Endodermal cell (in vitro differentiated cells): ENCODE measurements at regions not wholly inside any gene's neighbourhood (a gene's known extent, or its start where the extent isn't known, plus 50 kb on each side); places are given as distances from the start of the nearest gene placed in this dataset.

Source experiments
- DNase-seq: peaks from one replicate; pipeline ENCODE4 v3.0.0-alpha.2; 2017
- H3K27ac ChIP-seq: 2 replicates; pipeline ENCODE4 v1.5.1; 2013; ENCODE audit warnings: mild to moderate bottlenecking, low read depth, low read length, moderate library complexity
- H3K27me3 ChIP-seq: 2 replicates; pipeline ENCODE4 v1.6.1; 2013; ENCODE audit warnings: mild to moderate bottlenecking, low read length, moderate library complexity; ENCODE audit not compliant: insufficient read depth, control insufficient read depth, poor library complexity, severe bottlenecking
- H3K36me3 ChIP-seq: 2 replicates; pipeline ENCODE4 v1.7.0; 2013; ENCODE audit warnings: mild to moderate bottlenecking, low read length, moderate library complexity; ENCODE audit not compliant: control insufficient read depth, insufficient read depth
- H3K4me1 ChIP-seq: one replicate; pipeline ENCODE4 v1.7.0; 2013; ENCODE audit warnings: low read length; ENCODE audit not compliant: control insufficient read depth, insufficient read depth
- H3K4me3 ChIP-seq: 2 replicates; pipeline ENCODE4 v1.5.1; 2013; ENCODE audit warnings: mild to moderate bottlenecking, low read length, moderate library complexity
- H3K9ac ChIP-seq: 2 replicates; pipeline ENCODE4 v1.6.1; 2013; ENCODE audit warnings: mild to moderate bottlenecking, low read length, moderate library complexity; ENCODE audit not compliant: poor library complexity, severe bottlenecking; ENCODE audit errors: extremely low read depth
- H3K9me3 ChIP-seq: 2 replicates; pipeline ENCODE4 v1.6.1; 2013; ENCODE audit warnings: mild to moderate bottlenecking, low read length, moderate library complexity; ENCODE audit not compliant: control insufficient read depth
- H3K27ac Mint-ChIP-seq: 2 replicates; pipeline ENCODE4 v1.8.0; 2020; ENCODE audit warnings: mixed read lengths
- H3K27me3 Mint-ChIP-seq: 2 replicates; pipeline ENCODE4 v1.8.0; 2021; ENCODE audit warnings: mild to moderate bottlenecking, mixed read lengths; ENCODE audit not compliant: insufficient read depth
- H3K36me3 Mint-ChIP-seq: 2 replicates; pipeline ENCODE4 v1.8.0; 2020; ENCODE audit warnings: low read depth, mixed read lengths
- H3K4me1 Mint-ChIP-seq: 2 replicates; pipeline ENCODE4 v1.8.0; 2020; ENCODE audit warnings: mixed read lengths
- H3K4me3 Mint-ChIP-seq: 2 replicates; pipeline ENCODE4 v1.8.0; 2020; ENCODE audit warnings: mild to moderate bottlenecking, moderate library complexity, mixed read lengths
- H3K9me3 Mint-ChIP-seq: 2 replicates; pipeline ENCODE4 v1.8.0; 2020; ENCODE audit warnings: mild to moderate bottlenecking, mixed read lengths
- WGBS, 2 experiments: methylation state at CpG; one replicate each; pipeline versions ENCODE4 v1.1.5 to v1.1.7; 2013; ENCODE audit warnings: missing lambda C conversion rate in 2 of 2, mixed read lengths in 1 of 2; ENCODE audit not compliant: insufficient coverage in 1 of 2, insufficient read length in 1 of 2; 5-methylcytosine and 5-hydroxymethylcytosine counted together
- TF ChIP-seq, protein P1 (sequence below): fragments of 200-600 bp; sonication (generic); conservative IDR thresholded peaks from 2 replicates; pipeline ENCODE4 v1.5.0; 2021; ENCODE audit warnings: antibody characterized with exemption, mild to moderate bottlenecking

- TF ChIP-seq, protein P1, sequence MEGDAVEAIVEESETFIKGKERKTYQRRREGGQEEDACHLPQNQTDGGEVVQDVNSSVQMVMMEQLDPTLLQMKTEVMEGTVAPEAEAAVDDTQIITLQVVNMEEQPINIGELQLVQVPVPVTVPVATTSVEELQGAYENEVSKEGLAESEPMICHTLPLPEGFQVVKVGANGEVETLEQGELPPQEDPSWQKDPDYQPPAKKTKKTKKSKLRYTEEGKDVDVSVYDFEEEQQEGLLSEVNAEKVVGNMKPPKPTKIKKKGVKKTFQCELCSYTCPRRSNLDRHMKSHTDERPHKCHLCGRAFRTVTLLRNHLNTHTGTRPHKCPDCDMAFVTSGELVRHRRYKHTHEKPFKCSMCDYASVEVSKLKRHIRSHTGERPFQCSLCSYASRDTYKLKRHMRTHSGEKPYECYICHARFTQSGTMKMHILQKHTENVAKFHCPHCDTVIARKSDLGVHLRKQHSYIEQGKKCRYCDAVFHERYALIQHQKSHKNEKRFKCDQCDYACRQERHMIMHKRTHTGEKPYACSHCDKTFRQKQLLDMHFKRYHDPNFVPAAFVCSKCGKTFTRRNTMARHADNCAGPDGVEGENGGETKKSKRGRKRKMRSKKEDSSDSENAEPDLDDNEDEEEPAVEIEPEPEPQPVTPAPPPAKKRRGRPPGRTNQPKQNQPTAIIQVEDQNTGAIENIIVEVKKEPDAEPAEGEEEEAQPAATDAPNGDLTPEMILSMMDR: peak; percentile 89
- DNase-seq: peak; percentile 84
- H3K4me1 Mint-ChIP-seq: peaks cover 38% of the 10 kb centered on the region
- Histone ChIP-seq H3K9me3 (no peaks in the 10 kb centered on the region), H3K27me3 (no peaks in the 10 kb centered on the region), H3K9ac (no peak overlapping the region), H3K36me3 (no peaks in the 10 kb centered on the region), H3K27ac (no peak overlapping the region), H3K4me3 (no peak overlapping the region), H3K4me1 (peaks cover 8% of the 10 kb centered on the region)
- peaks cover 4% of the 10 kb centered on the region for H3K9me3 Mint-ChIP-seq
- H3K27ac Mint-ChIP-seq: no peak overlapping the region
- H3K4me3 Mint-ChIP-seq: no peak overlapping the region
- no peaks in the 10 kb centered on the region for H3K27me3 Mint-ChIP-seq
- WGBS, 2 experiments: 13 to 30% methylated on average over 4 to 9 of the region's 9 CpGs
- no peaks in the 10 kb centered on the region for H3K36me3 Mint-ChIP-seq
Observed at GRCh38 chr2:217510771-217511291, 492.0 kb downstream of the TNS1 start.

DNA sequence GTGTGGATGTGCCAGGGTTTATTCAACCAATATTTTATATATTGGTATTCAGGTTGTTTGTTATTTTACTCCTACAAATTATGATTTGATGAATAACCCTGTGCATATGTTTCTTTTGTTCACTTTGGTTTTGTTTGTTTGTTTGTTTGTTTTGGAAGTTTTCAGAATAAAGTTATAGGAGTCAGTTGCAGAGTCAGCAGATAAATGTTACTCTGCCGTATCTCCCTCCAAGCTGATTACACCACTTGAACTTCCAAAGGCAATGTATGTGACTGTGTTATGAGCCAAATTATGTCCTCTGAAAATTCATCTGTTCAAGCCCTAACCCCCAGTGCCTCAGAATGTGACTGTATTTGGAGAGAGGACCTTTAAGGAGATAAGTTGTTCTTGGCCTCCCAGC is 497.5 kb downstream of the TNS1 start:
- Mint-ChIP-seq H3K4me3 (no peak overlapping the region), H3K27me3 (no peaks in the 10 kb centered on the region), H3K4me1 (peaks cover 13% of the 10 kb centered on the region), H3K9me3 (peaks cover 4% of the 10 kb centered on the region), H3K27ac (no peak overlapping the region), H3K36me3 (no peaks in the 10 kb centered on the region)
- WGBS, 2 experiments: 100% methylated on average over 1 of the region's 1 CpG; no CpG with 5 or more reads in 1 of the 2 experiments
- no peaks in the 10 kb centered on the region for H3K36me3 ChIP-seq
- H3K27me3 ChIP-seq: no peaks in the 10 kb centered on the region
- no peak overlapping the region for H3K27ac ChIP-seq
- no peak overlapping the region for H3K4me3 ChIP-seq
- H3K9ac ChIP-seq: no peak overlapping the region
- no peaks in the 10 kb centered on the region for H3K9me3 ChIP-seq
- H3K4me1 ChIP-seq: peaks cover 6% of the 10 kb centered on the region
- TF ChIP-seq, protein P1: no peak
- DNase-seq: no peak

- H3K9ac ChIP-seq: no peak overlapping the region
- peaks cover 11% of the 10 kb centered on the region for H3K4me1 Mint-ChIP-seq
- no peak overlapping the region for H3K27ac ChIP-seq
- no peak overlapping the region for H3K4me3 Mint-ChIP-seq
- no peaks in the 10 kb centered on the region for H3K36me3 Mint-ChIP-seq
- H3K36me3 ChIP-seq: no peaks in the 10 kb centered on the region
- no peak overlapping the region for H3K27ac Mint-ChIP-seq
- H3K4me3 ChIP-seq: no peak overlapping the region
- TF ChIP-seq, protein P1: no peak
- WGBS, 2 experiments: 75 to 95% methylated on average over 2 of the region's 2 CpGs
- H3K4me1 ChIP-seq: peaks cover 8% of the 10 kb centered on the region
- no peaks in the 10 kb centered on the region for H3K9me3 Mint-ChIP-seq
- no peaks in the 10 kb centered on the region for H3K27me3 Mint-ChIP-seq
- DNase-seq: no peak
- no peaks in the 10 kb centered on the region for H3K9me3 ChIP-seq
- no peaks in the 10 kb centered on the region for H3K27me3 ChIP-seq
Observed at GRCh38 chr2:217501887-217502286, 500.9 kb downstream of the TNS1 start.
